B cell (primary cell): ENCODE measurements at regions not wholly inside any gene's neighbourhood (a gene's known extent, or its start where the extent isn't known, plus 50 kb on each side); places are given as distances from the start of the nearest gene placed in this dataset.

Experiments
- ATAC-seq: fragments of 200-7000 bp; cut with Tn5 transposase; one replicate; pipeline ENCODE4 v1.10.0; 2021; ENCODE audit warnings: low read depth, mild to moderate bottlenecking, moderate number of reproducible peaks, moderate library complexity
- CTCF ChIA-PET: fragments of 350-600 bp; sonication (Branson Sonifier 250); formaldehyde crosslinking; loops from one replicate; lab custom pipeline; 2021; ENCODE audit warnings: antibody characterized with exemption, inconsistent platforms; lab: Charles Lee
- POLR2A ChIA-PET: fragments of 350-600 bp; sonication (Branson Sonifier 250); formaldehyde crosslinking; loops from one replicate; lab custom pipeline; 2021; ENCODE audit warnings: antibody characterized with exemption; lab: Charles Lee
- DNase-seq: peaks from one replicate; pipeline ENCODE4 v3.0.0; 2013
- H2AFZ ChIP-seq: 2 replicates; pipeline ENCODE4 v1.6.1; 2012; ENCODE audit warnings: mild to moderate bottlenecking, low read depth, low read length; ENCODE audit not compliant: insufficient read depth, poor library complexity, severe bottlenecking
- H3K27ac ChIP-seq, 2 donors: 1 replicate in 1 of 2; 2 replicates in 1 of 2; pipeline ENCODE4 v1.5.1; 2012 to 2013; ENCODE audit warnings: low read length in 2 of 2, mild to moderate bottlenecking in 2 of 2, moderate library complexity in 1 of 2
- H3K27me3 ChIP-seq, 4 experiments: fragments of 200-600 bp in 1 of 4; sonication (generic) in 1 of 4; replicated peaks in 1 of 4; 1 replicate in 2 of 4; 2 replicates in 2 of 4; pipeline versions ENCODE4 v1.6.1 to v1.7.0; 2013 to 2016; ENCODE audit warnings: low read length in 3 of 4, mild to moderate bottlenecking in 2 of 4, mixed read lengths in 1 of 4, moderate library complexity in 1 of 4; ENCODE audit not compliant: insufficient read depth in 4 of 4, control insufficient read depth in 3 of 4; ENCODE audit errors: control extremely low read depth in 1 of 4
- H3K36me3 ChIP-seq, 2 experiments: replicated peaks in 1 of 2; 1 replicate in 1 of 2; 2 replicates in 1 of 2; pipeline versions ENCODE4 v1.6.1 to v1.7.1; 2013; ENCODE audit warnings: low read length in 1 of 2; ENCODE audit not compliant: insufficient read depth in 2 of 2, control insufficient read depth in 1 of 2; ENCODE audit errors: control extremely low read depth in 1 of 2, extremely low read depth in 1 of 2
- H3K4me1 ChIP-seq, 2 donors: fragments of 200-600 bp in 1 of 2; sonication (generic) in 1 of 2; 1 replicate in 1 of 2; 2 replicates in 1 of 2; pipeline versions ENCODE4 v1.5.1 to v1.6.1; 2013 to 2017; ENCODE audit warnings: low read length in 2 of 2; ENCODE audit not compliant: control insufficient read depth in 2 of 2, insufficient read depth in 2 of 2
- H3K4me2 ChIP-seq: replicated peaks from 2 replicates; pipeline ENCODE3; 2012; ENCODE audit warnings: mild to moderate bottlenecking, low read depth, low read length; ENCODE audit not compliant: poor library complexity, severe bottlenecking
- H3K4me3 ChIP-seq, 5 experiments: fragments of 200-600 bp in 1 of 5; sonication (generic) in 1 of 5; 1 replicate in 3 of 5; 2 replicates in 2 of 5; pipeline versions ENCODE4 v1.5.1 to v1.7.0; 2011 to 2016; ENCODE audit warnings: low read length in 4 of 5, mild to moderate bottlenecking in 4 of 5, low read depth in 2 of 5, control low read depth in 1 of 5, moderate library complexity in 1 of 5; ENCODE audit not compliant: insufficient read depth in 1 of 5; ENCODE audit errors: control extremely low read depth in 1 of 5, extremely low read depth in 1 of 5
- H3K79me2 ChIP-seq: fragments of 200-600 bp; sonication (generic); one replicate; pipeline ENCODE4 v1.6.0; 2016; ENCODE audit warnings: low read length; ENCODE audit not compliant: control insufficient read depth, insufficient read depth
- H3K9ac ChIP-seq: fragments of 200-600 bp; sonication (generic); 2 replicates; pipeline ENCODE4 v1.6.1; 2017; ENCODE audit warnings: mild to moderate bottlenecking, low read length, moderate library complexity
- H3K9me3 ChIP-seq, 3 donors: one replicate each; pipeline versions ENCODE4 v1.6.1 to v1.7.1; 2013; ENCODE audit warnings: low read length in 2 of 3; ENCODE audit not compliant: control insufficient read depth in 2 of 3, insufficient read depth in 1 of 3; ENCODE audit errors: control extremely low read depth in 1 of 3
- H4K20me1 ChIP-seq: 2 replicates; pipeline ENCODE4 v1.6.0; 2012; ENCODE audit warnings: mild to moderate bottlenecking, low read length; ENCODE audit not compliant: insufficient read depth, control insufficient read depth, poor library complexity, severe bottlenecking
- H3K27ac Mint-ChIP-seq: one replicate; pipeline ENCODE4 v1.8.0; 2021; ENCODE audit warnings: mixed read lengths
- H3K27me3 Mint-ChIP-seq: one replicate; pipeline ENCODE4 v1.8.0; 2021; ENCODE audit warnings: mixed read lengths
- H3K4me1 Mint-ChIP-seq: one replicate; pipeline ENCODE4 v1.8.0; 2021; ENCODE audit warnings: mixed read lengths
- H3K4me3 Mint-ChIP-seq: one replicate; pipeline ENCODE4 v1.8.0; 2021; ENCODE audit warnings: mixed read lengths
- H3K9me3 Mint-ChIP-seq: one replicate; pipeline ENCODE4 v1.8.0; 2022; ENCODE audit warnings: mixed read lengths; ENCODE audit not compliant: insufficient read depth
- CTCF ChIP-seq: fragments of 200-600 bp; IDR thresholded peaks from one replicate; pipeline ENCODE4 v1.8.0; 2022; ENCODE audit warnings: antibody characterized with exemption, mild to moderate bottlenecking
- EZH2 ChIP-seq: IDR thresholded peaks from 2 replicates; pipeline ENCODE4 v1.6.1; 2012; ENCODE audit warnings: borderline replicate concordance, low read depth, mild to moderate bottlenecking, moderate library complexity, low read length; ENCODE audit not compliant: insufficient read depth, poor library complexity, severe bottlenecking
- WGBS: methylation state at CpG from one replicate; pipeline ENCODE4 v1.1.5; 2013; ENCODE audit warnings: missing lambda C conversion rate; ENCODE audit not compliant: insufficient coverage; 5-methylcytosine and 5-hydroxymethylcytosine counted together
- intact Hi-C: fragments of 100-400 bp; cut with micrococcal nuclease; formaldehyde crosslinking; loops from one replicate; pipeline ENCODE4 v1.10.0; 2022

- WGBS = 98% methylated on average over 5 of the region's 6 CpGs
- no peaks in the 10 kb centered on the region for H3K9me3 Mint-ChIP-seq
- H4K20me1 ChIP-seq = no peaks in the 10 kb centered on the region
- H3K27me3 ChIP-seq = no peaks in the 10 kb centered on the region
- no peaks in the 10 kb centered on the region for H3K9me3 ChIP-seq
- H3K4me1 ChIP-seq = peaks cover 7 to 16% of the 10 kb centered on the region in 2 donors
- H3K79me2 ChIP-seq = no peaks in the 10 kb centered on the region
- H3K4me3 ChIP-seq = no peak overlapping the region
- H3K27me3 Mint-ChIP-seq = no peaks in the 10 kb centered on the region
- H3K27ac Mint-ChIP-seq = no peak overlapping the region
- no peaks in the 10 kb centered on the region for H3K36me3 ChIP-seq
- H3K4me2 ChIP-seq = no peak overlapping the region
- ChIA-PET POLR2A (no interaction called here), CTCF (interaction anchor here (8.5 to 12.1 kb wide), 2 partner anchors 518 to 929 kb away, joined by 134 to 238 read pairs; no protein-coding TSS in a partner anchor)
- H3K27ac ChIP-seq = no peak overlapping the region
- no peak overlapping the region for H2AFZ ChIP-seq
- TF ChIP-seq CTCF (no peak), EZH2 (no peak)
- no peak overlapping the region for H3K4me3 Mint-ChIP-seq
- no peak overlapping the region for H3K9ac ChIP-seq
- intact Hi-C loops = loop anchor here (10.0 kb wide), 1 partner anchor 696 kb away; no protein-coding TSS in a partner anchor
- no peak for DNase-seq
- peaks cover 12% of the 10 kb centered on the region for H3K4me1 Mint-ChIP-seq
- ATAC-seq = no peak
These were observed 319.6 kb upstream of the CLINT1 start for GRCh38 chr5:158178535-158178934.

DNA sequence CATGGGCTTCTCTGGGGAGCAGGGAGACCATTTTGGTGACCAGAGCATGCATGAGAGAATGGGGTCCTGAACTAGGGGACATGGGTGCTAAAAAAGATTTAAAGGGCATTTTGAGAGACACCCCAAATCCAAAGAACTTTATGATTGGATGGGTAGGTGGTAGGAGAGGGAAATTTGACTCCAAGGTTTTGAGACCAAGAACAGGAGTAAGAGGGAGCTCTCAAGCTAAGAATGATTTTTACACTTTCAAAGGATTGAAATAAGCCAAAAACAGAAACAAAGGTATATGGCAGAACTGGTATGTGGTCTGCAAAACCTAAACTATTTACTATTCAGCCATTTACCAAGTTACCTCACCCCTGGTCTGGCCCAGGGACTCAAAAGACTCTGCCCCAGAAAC, 318.2 kb upstream of the CLINT1 start:
- no peaks in the 10 kb centered on the region for H3K27me3 ChIP-seq
- H3K4me1 ChIP-seq = peaks cover 7 to 16% of the 10 kb centered on the region in 2 donors
- no peak overlapping the region for H3K4me3 ChIP-seq
- H3K36me3 ChIP-seq = no peaks in the 10 kb centered on the region
- no peak overlapping the region for H3K4me2 ChIP-seq
- no peaks in the 10 kb centered on the region for H3K9me3 Mint-ChIP-seq
- TF ChIP-seq EZH2 (no peak), CTCF (no peak)
- H3K4me3 Mint-ChIP-seq = no peak overlapping the region
- ATAC-seq (no peak), DNase-seq (no peak)
- H3K9me3 ChIP-seq = no peaks in the 10 kb centered on the region
- no peaks in the 10 kb centered on the region for H4K20me1 ChIP-seq
- intact Hi-C loops = loop anchor here (10.0 kb wide), 1 partner anchor 698 kb away; no protein-coding TSS in a partner anchor
- ChIA-PET POLR2A (no interaction called here), CTCF (interaction anchor here (1.0 to 12.1 kb wide), 8 partner anchors 16 to 955 kb away, joined by 3 to 238 read pairs (median 11); no protein-coding TSS in a partner anchor)
- peaks cover 12% of the 10 kb centered on the region for H3K4me1 Mint-ChIP-seq
- no peaks in the 10 kb centered on the region for H3K27me3 Mint-ChIP-seq
- no peak overlapping the region for H2AFZ ChIP-seq
- no peak overlapping the region for H3K27ac Mint-ChIP-seq
- no peaks in the 10 kb centered on the region for H3K79me2 ChIP-seq
- H3K27ac ChIP-seq = no peak overlapping the region
- no peak overlapping the region for H3K9ac ChIP-seq
